ENCODE measurements at regions not wholly inside any gene's neighbourhood (a gene's known extent, or its start where the extent isn't known, plus 50 kb on each side); places are given as distances from the start of the nearest gene placed in this dataset.
"Not testable (repeated sequence)": the region's sequence is repeated elsewhere in the genome, so short reads cannot be mapped to it uniquely, and the experiment has no call there.

- DNase-seq (ENCODE audit: low read depth in 4 of 4, low spot score in 3 of 4): no peak
These were observed 526.8 kb upstream of the GRAMD2B start for GRCh38 chr5:125896368-125896767.

GRCh38 chr5:125897089-125897488 lies 526.1 kb upstream of the GRAMD2B start:
- DNase-seq (ENCODE audit: low read depth in 4 of 4, low spot score in 3 of 4): no peak

GRCh38 chr5:125898851-125899405 lies 524.3 kb upstream of the GRAMD2B start:
- no peak for DNase-seq (ENCODE audit: low read depth in 4 of 4, low spot score in 3 of 4)

- no peak for DNase-seq (ENCODE audit: low read depth in 4 of 4, low spot score in 3 of 4)
These were observed 511.2 kb upstream of the GRAMD2B start for GRCh38 chr5:125912028-125912427.

GRCh38 chr5:125913200-125913599 lies 510.0 kb upstream of the GRAMD2B start:
- no peak for DNase-seq (ENCODE audit: low read depth in 4 of 4, low spot score in 3 of 4)

- no peak for DNase-seq (ENCODE audit: low read depth in 4 of 4, low spot score in 3 of 4)
These were observed 508.7 kb upstream of the GRAMD2B start for GRCh38 chr5:125914471-125914870.

GRCh38 chr5:125923958-125924357 lies 499.3 kb upstream of the GRAMD2B start:
- not testable (repeated sequence) for DNase-seq (ENCODE audit: low read depth in 4 of 4, low spot score in 3 of 4)

GRCh38 chr5:125926172-125926571 lies 497.0 kb upstream of the GRAMD2B start:
- no peak for DNase-seq (ENCODE audit: low read depth in 4 of 4, low spot score in 3 of 4)

- no peak for DNase-seq (ENCODE audit: low read depth in 4 of 4, low spot score in 3 of 4)
These were observed 494.5 kb upstream of the GRAMD2B start for GRCh38 chr5:125928663-125929062.

- no peak for DNase-seq (ENCODE audit: low read depth in 4 of 4, low spot score in 3 of 4)
These were observed 473.1 kb upstream of the GRAMD2B start for GRCh38 chr5:125950012-125950615.

GRCh38 chr5:125961150-125961549 lies 462.1 kb upstream of the GRAMD2B start:
- no peak for DNase-seq (ENCODE audit: low read depth in 4 of 4, low spot score in 3 of 4)

- no peak for DNase-seq (ENCODE audit: low read depth in 4 of 4, low spot score in 3 of 4)
These were observed 457.6 kb upstream of the GRAMD2B start for GRCh38 chr5:125965577-125965976.

GRCh38 chr5:125967576-125967975 lies 455.6 kb upstream of the GRAMD2B start:
- no peak for DNase-seq (ENCODE audit: low read depth in 4 of 4, low spot score in 3 of 4)

GRCh38 chr5:125969011-125969813 lies 454.0 kb upstream of the GRAMD2B start:
- no peak for DNase-seq (ENCODE audit: low read depth in 4 of 4, low spot score in 3 of 4)

GRCh38 chr5:125969814-125970171 lies 453.4 kb upstream of the GRAMD2B start:
- no peak for DNase-seq (ENCODE audit: low read depth in 4 of 4, low spot score in 3 of 4)

- DNase-seq (ENCODE audit: low read depth in 4 of 4, low spot score in 3 of 4): no peak
These were observed 452.4 kb upstream of the GRAMD2B start for GRCh38 chr5:125970631-125971307.

GRCh38 chr5:125972706-125973105 lies 450.5 kb upstream of the GRAMD2B start:
- no peak for DNase-seq (ENCODE audit: low read depth in 4 of 4, low spot score in 3 of 4)

GRCh38 chr5:125974679-125975078 lies 448.5 kb upstream of the GRAMD2B start:
- no peak for DNase-seq (ENCODE audit: low read depth in 4 of 4, low spot score in 3 of 4)

- DNase-seq (ENCODE audit: low read depth in 4 of 4, low spot score in 3 of 4): no peak
These were observed 446.7 kb upstream of the GRAMD2B start for GRCh38 chr5:125976421-125977000.

- DNase-seq (ENCODE audit: low read depth in 4 of 4, low spot score in 3 of 4): no peak
These were observed 445.2 kb upstream of the GRAMD2B start for GRCh38 chr5:125978015-125978414.

GRCh38 chr5:125979636-125980035 lies 443.6 kb upstream of the GRAMD2B start:
- no peak for DNase-seq (ENCODE audit: low read depth in 4 of 4, low spot score in 3 of 4)
